Esophagus muscularis mucosa (tissue), 4 donors: ENCODE measurements at regions not wholly inside any gene's neighbourhood (a gene's known extent, or its start where the extent isn't known, plus 50 kb on each side); places are given as distances from the start of the nearest gene placed in this dataset.

Experiments used
- EP300 ChIP-seq: sonication (generic); formaldehyde crosslinking; IDR thresholded peaks from one replicate; pipeline ENCODE4 v1.6.1; 2017; ENCODE audit warnings: antibody characterized with exemption
- POLR2A ChIP-seq: fragments of 450-650 bp; IDR thresholded peaks from one replicate; pipeline ENCODE4 v1.6.1; 2017; ENCODE audit warnings: antibody characterized with exemption, moderate library complexity, mild to moderate bottlenecking, low read depth
- POLR2AphosphoS5 ChIP-seq, 2 donors: sonication (generic); formaldehyde crosslinking; IDR thresholded peaks; one replicate each; pipeline ENCODE4 v1.6.1; 2017; ENCODE audit warnings: antibody characterized with exemption in 2 of 2
- TF ChIP-seq, protein P1 (sequence below), 3 experiments: fragments of 200-600 bp in 2 of 3; fragments of 450-650 bp in 1 of 3; sonication (generic) in 2 of 3; IDR thresholded peaks; one replicate each; pipeline ENCODE4 v1.5.1; 2017 to 2019; ENCODE audit warnings: antibody characterized with exemption in 3 of 3, mild to moderate bottlenecking in 2 of 3, moderate library complexity in 1 of 3

DNA sequence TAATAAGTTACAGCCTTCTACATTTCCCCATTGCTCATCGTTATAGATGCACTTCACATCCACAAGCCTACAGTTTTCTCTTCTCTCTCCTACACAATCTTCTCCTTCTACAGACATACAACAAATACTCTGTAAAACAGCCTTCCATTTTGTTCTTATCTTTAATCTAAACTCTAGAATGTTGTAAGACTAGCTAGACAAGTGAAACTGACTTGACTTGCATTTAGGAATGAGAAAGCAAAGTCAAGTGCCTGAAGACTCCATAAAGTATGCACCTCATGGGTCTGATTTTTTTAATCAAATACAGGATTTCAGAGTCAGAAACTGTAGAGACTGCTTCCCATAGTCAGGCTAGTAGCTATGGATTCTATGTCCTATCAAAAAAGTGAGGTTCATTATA, 190.3 kb downstream of the KLHL28 start:
- TF ChIP-seq, protein P1, sequence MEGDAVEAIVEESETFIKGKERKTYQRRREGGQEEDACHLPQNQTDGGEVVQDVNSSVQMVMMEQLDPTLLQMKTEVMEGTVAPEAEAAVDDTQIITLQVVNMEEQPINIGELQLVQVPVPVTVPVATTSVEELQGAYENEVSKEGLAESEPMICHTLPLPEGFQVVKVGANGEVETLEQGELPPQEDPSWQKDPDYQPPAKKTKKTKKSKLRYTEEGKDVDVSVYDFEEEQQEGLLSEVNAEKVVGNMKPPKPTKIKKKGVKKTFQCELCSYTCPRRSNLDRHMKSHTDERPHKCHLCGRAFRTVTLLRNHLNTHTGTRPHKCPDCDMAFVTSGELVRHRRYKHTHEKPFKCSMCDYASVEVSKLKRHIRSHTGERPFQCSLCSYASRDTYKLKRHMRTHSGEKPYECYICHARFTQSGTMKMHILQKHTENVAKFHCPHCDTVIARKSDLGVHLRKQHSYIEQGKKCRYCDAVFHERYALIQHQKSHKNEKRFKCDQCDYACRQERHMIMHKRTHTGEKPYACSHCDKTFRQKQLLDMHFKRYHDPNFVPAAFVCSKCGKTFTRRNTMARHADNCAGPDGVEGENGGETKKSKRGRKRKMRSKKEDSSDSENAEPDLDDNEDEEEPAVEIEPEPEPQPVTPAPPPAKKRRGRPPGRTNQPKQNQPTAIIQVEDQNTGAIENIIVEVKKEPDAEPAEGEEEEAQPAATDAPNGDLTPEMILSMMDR (IDR thresholded peaks at IDR 0.05), result no peak
- TF ChIP-seq POLR2AphosphoS5 (IDR thresholded peaks at IDR 0.05), result no peak
- no peak for TF ChIP-seq EP300
- TF ChIP-seq POLR2A, result no peak
